ENCODE measurements at regions not wholly inside any gene's neighbourhood (a gene's known extent, or its start where the extent isn't known, plus 50 kb on each side); places are given as distances from the start of the nearest gene placed in this dataset.

DNA sequence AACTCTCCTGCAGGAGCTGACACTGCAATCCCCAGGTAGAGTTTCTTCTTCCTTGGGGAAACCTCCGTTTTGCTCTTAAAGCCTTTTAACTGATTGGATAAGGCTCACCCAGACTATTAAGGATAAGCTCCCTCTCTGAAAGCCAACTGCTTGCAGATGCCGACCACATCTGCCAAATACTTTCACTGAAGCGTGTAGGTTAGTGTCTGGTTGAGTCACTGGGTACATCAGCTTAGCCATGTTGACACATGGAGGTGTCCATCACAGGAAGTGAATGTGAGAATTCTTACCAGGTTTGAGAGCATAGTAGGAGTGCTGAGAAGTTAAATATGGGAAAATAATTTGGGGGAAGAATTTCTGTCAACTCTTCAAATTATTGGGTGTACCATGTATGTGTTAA is 202.0 kb downstream of the AJAP1 start:
- 100% methylated on average over 3 of the region's 3 CpGs for WGBS (ENCODE audit: insufficient coverage)
- CTCF ChIA-PET: no interaction called here
- Histone ChIP-seq H3K27me3 (replicated peaks in 2 of 5; ENCODE audit: control insufficient read depth in 4 of 5, insufficient read depth in 5 of 5, low read length in 4 of 5) (no peaks in the 10 kb centered on the region), H3K36me3 (ENCODE audit: control insufficient read depth in 4 of 4, insufficient read depth in 4 of 4, low read length in 3 of 4) (no peaks in the 10 kb centered on the region), H3K27ac (ENCODE audit: insufficient read depth in 1 of 2, low read depth in 1 of 2, low read length in 2 of 2, poor library complexity in 1 of 2, severe bottlenecking in 2 of 2) (no peak overlapping the region), H3K9me3 (ENCODE audit: control extremely low read depth in 1 of 5, control insufficient read depth in 4 of 5, insufficient read depth in 2 of 5, low read depth in 1 of 5, low read length in 4 of 5) (peaks cover 0 to 2% (median 0%) of the 10 kb centered on the region in 5 experiments), H3K4me1 (ENCODE audit: control extremely low read depth in 1 of 4, control insufficient read depth in 4 of 4, insufficient read depth in 4 of 4, low read length in 3 of 4) (no peaks in the 10 kb centered on the region), H3K4me3 (ENCODE audit: control insufficient read depth in 1 of 7, extremely low read depth in 1 of 7, insufficient read depth in 4 of 7, low read depth in 2 of 7, low read length in 6 of 7) (no peak overlapping the region)
- POLR2A ChIA-PET: no interaction called here
- no peak for DNase-seq

DNA sequence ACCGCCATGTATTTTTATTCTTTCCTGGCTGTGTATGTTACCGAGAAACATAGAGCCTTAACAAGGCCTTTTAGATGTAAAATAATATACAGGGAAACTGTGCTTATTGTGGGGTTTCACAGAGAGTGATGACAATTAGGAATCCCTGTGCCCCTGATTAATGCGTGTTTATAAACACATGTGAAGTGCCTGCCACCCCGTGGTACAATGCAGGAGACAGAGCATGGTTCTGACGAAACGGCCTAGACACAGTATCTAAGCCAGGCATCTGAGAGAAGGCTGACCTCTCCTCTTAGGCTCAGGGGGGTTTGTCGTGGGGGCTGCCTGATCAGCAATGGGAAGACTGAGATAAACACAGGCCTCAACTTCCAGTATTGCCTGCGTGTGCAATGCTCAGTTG is 200.0 kb downstream of the AJAP1 start:
- H3K4me1 ChIP-seq (ENCODE audit: control extremely low read depth in 1 of 4, control insufficient read depth in 4 of 4, insufficient read depth in 4 of 4, low read length in 3 of 4): no peaks in the 10 kb centered on the region
- no peaks in the 10 kb centered on the region for H3K27me3 ChIP-seq (replicated peaks in 2 of 5; ENCODE audit: control insufficient read depth in 4 of 5, insufficient read depth in 5 of 5, low read length in 4 of 5)
- peaks cover 0 to 7% (median 1%) of the 10 kb centered on the region in 5 experiments for H3K9me3 ChIP-seq (ENCODE audit: control extremely low read depth in 1 of 5, control insufficient read depth in 4 of 5, insufficient read depth in 2 of 5, low read depth in 1 of 5, low read length in 4 of 5)
- H3K4me3 ChIP-seq (ENCODE audit: control insufficient read depth in 1 of 7, extremely low read depth in 1 of 7, insufficient read depth in 4 of 7, low read depth in 2 of 7, low read length in 6 of 7): no peak overlapping the region
- H3K36me3 ChIP-seq (ENCODE audit: control insufficient read depth in 4 of 4, insufficient read depth in 4 of 4, low read length in 3 of 4): no peaks in the 10 kb centered on the region
- no peak for DNase-seq
- ChIA-PET POLR2A (no interaction called here), CTCF (no interaction called here)
- no peak overlapping the region for H3K27ac ChIP-seq (ENCODE audit: insufficient read depth in 1 of 2, low read depth in 1 of 2, low read length in 2 of 2, poor library complexity in 1 of 2, severe bottlenecking in 2 of 2)
- WGBS (ENCODE audit: insufficient coverage): 98% methylated on average over 7 of the region's 8 CpGs

- ChIA-PET CTCF (no interaction called here), POLR2A (no interaction called here)
- no peak for DNase-seq
- no peak overlapping the region for H3K27ac ChIP-seq (ENCODE audit: insufficient read depth in 1 of 2, low read depth in 1 of 2, low read length in 2 of 2, poor library complexity in 1 of 2, severe bottlenecking in 2 of 2)
- 90% methylated on average over 5 of the region's 5 CpGs for WGBS (ENCODE audit: insufficient coverage)
- H3K4me1 ChIP-seq (ENCODE audit: control extremely low read depth in 1 of 4, control insufficient read depth in 4 of 4, insufficient read depth in 4 of 4, low read length in 3 of 4): no peaks in the 10 kb centered on the region
- no peaks in the 10 kb centered on the region for H3K36me3 ChIP-seq (ENCODE audit: control insufficient read depth in 4 of 4, insufficient read depth in 4 of 4, low read length in 3 of 4)
- H3K27me3 ChIP-seq (replicated peaks in 2 of 5; ENCODE audit: control insufficient read depth in 4 of 5, insufficient read depth in 5 of 5, low read length in 4 of 5): no peaks in the 10 kb centered on the region
- H3K4me3 ChIP-seq (ENCODE audit: control insufficient read depth in 1 of 7, extremely low read depth in 1 of 7, insufficient read depth in 4 of 7, low read depth in 2 of 7, low read length in 6 of 7): no peak overlapping the region
- H3K9me3 ChIP-seq (ENCODE audit: control extremely low read depth in 1 of 5, control insufficient read depth in 4 of 5, insufficient read depth in 2 of 5, low read depth in 1 of 5, low read length in 4 of 5): peaks cover 0 to 7% (median 1%) of the 10 kb centered on the region in 5 experiments
These were observed 199.5 kb downstream of the AJAP1 start for GRCh38 chr1:4853904-4854303.

DNA sequence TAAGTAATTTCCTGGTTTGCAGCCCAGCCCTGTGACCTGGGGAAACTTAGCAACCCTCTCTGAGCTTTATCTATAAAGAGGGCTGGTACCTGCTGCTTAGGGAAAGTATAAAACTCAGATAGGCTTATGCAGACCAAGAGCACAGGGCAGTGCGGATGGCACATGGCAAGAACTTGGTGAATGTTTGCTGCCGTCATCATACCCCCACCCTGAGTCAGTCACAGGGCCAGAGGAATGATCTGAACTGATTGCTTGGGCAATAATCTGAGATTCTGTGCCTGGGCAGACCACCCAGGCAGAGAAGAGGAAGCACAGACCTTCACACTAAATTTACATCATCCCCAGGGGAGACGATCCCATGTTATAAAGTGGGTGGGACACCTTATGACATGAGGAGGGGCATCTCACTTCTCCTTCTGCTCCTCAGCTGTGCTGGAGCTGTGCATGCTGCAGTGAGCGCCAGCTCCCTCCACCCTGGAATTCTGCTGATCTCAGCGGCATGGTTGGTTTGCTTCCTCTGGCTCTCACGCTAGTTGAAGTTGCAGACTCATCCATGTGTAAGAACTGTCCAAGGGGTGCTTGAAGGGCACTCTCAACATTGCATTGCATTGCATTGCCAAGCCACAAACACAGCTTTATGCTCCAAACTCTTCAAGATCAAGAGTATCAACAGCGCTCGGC is 197.1 kb downstream of the AJAP1 start:
- no peak for DNase-seq
- no peak overlapping the region for H3K27ac ChIP-seq (ENCODE audit: insufficient read depth in 1 of 2, low read depth in 1 of 2, low read length in 2 of 2, poor library complexity in 1 of 2, severe bottlenecking in 2 of 2)
- POLR2A ChIA-PET: no interaction called here
- no peaks in the 10 kb centered on the region for H3K4me1 ChIP-seq (ENCODE audit: control extremely low read depth in 1 of 4, control insufficient read depth in 4 of 4, insufficient read depth in 4 of 4, low read length in 3 of 4)
- CTCF ChIA-PET: no interaction called here
- WGBS (ENCODE audit: insufficient coverage): 77% methylated on average over 7 of the region's 8 CpGs
- no peaks in the 10 kb centered on the region for H3K36me3 ChIP-seq (ENCODE audit: control insufficient read depth in 4 of 4, insufficient read depth in 4 of 4, low read length in 3 of 4)
- H3K4me3 ChIP-seq (ENCODE audit: control insufficient read depth in 1 of 7, extremely low read depth in 1 of 7, insufficient read depth in 4 of 7, low read depth in 2 of 7, low read length in 6 of 7): no peak overlapping the region
- H3K27me3 ChIP-seq (replicated peaks in 2 of 5; ENCODE audit: control insufficient read depth in 4 of 5, insufficient read depth in 5 of 5, low read length in 4 of 5): no peaks in the 10 kb centered on the region
- peaks cover 0 to 7% (median 1%) of the 10 kb centered on the region in 5 experiments for H3K9me3 ChIP-seq (ENCODE audit: control extremely low read depth in 1 of 5, control insufficient read depth in 4 of 5, insufficient read depth in 2 of 5, low read depth in 1 of 5, low read length in 4 of 5)

DNA sequence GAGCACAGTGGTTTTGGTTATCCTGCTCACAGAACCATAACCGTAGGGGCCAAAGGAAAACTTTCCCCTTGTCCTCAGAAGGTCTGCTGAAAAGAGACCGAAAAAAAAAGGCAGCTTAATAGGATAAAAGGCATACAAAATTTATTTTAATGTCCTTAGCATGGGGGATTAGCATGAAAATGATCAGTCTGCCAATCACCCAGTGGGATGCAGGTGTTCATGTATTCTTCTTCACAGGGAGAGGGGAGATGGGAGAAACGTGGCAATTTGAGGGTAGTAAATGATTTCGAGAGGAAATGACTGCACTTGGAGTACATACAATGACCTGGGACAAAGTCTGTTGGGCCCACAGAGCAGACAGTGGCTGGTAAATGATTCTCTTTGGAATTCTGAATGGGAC is 194.0 kb downstream of the AJAP1 start:
- WGBS (ENCODE audit: insufficient coverage): 73% methylated on average over 4 of the region's 4 CpGs
- no peak for DNase-seq
- ChIA-PET POLR2A (no interaction called here), CTCF (no interaction called here)
- Histone ChIP-seq H3K27me3 (replicated peaks in 2 of 5; ENCODE audit: control insufficient read depth in 4 of 5, insufficient read depth in 5 of 5, low read length in 4 of 5) (no peaks in the 10 kb centered on the region), H3K4me3 (ENCODE audit: control insufficient read depth in 1 of 7, extremely low read depth in 1 of 7, insufficient read depth in 4 of 7, low read depth in 2 of 7, low read length in 6 of 7) (no peak overlapping the region), H3K36me3 (ENCODE audit: control insufficient read depth in 4 of 4, insufficient read depth in 4 of 4, low read length in 3 of 4) (no peaks in the 10 kb centered on the region), H3K27ac (ENCODE audit: insufficient read depth in 1 of 2, low read depth in 1 of 2, low read length in 2 of 2, poor library complexity in 1 of 2, severe bottlenecking in 2 of 2) (no peak overlapping the region), H3K4me1 (ENCODE audit: control extremely low read depth in 1 of 4, control insufficient read depth in 4 of 4, insufficient read depth in 4 of 4, low read length in 3 of 4) (no peaks in the 10 kb centered on the region), H3K9me3 (ENCODE audit: control extremely low read depth in 1 of 5, control insufficient read depth in 4 of 5, insufficient read depth in 2 of 5, low read depth in 1 of 5, low read length in 4 of 5) (peaks cover 0 to 12% (median 0%) of the 10 kb centered on the region in 5 experiments)

DNA sequence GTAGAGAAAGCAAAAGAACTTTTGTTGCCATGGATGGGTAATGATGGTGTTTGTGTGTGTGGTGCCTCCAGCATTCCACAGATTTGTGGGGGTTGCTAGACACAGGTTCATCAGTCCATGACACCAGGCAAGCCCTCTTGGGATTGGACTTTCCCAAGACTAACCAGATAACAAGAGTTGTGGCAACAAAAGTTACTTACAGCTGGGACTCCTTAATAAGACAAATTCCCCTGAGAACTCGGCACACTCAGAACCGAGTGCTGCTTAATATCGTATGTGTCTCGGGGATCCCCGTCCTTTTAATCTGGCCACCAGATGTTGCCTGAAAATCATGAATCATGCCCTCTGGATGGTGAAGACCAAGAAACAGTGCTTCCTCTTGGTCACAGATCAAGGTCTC is 193.3 kb downstream of the AJAP1 start:
- ChIA-PET POLR2A (no interaction called here), CTCF (no interaction called here)
- Histone ChIP-seq H3K27ac (ENCODE audit: insufficient read depth in 1 of 2, low read depth in 1 of 2, low read length in 2 of 2, poor library complexity in 1 of 2, severe bottlenecking in 2 of 2) (no peak overlapping the region), H3K36me3 (ENCODE audit: control insufficient read depth in 4 of 4, insufficient read depth in 4 of 4, low read length in 3 of 4) (no peaks in the 10 kb centered on the region), H3K9me3 (ENCODE audit: control extremely low read depth in 1 of 5, control insufficient read depth in 4 of 5, insufficient read depth in 2 of 5, low read depth in 1 of 5, low read length in 4 of 5) (peaks cover 0 to 12% (median 0%) of the 10 kb centered on the region in 5 experiments), H3K27me3 (replicated peaks in 2 of 5; ENCODE audit: control insufficient read depth in 4 of 5, insufficient read depth in 5 of 5, low read length in 4 of 5) (no peaks in the 10 kb centered on the region), H3K4me3 (ENCODE audit: control insufficient read depth in 1 of 7, extremely low read depth in 1 of 7, insufficient read depth in 4 of 7, low read depth in 2 of 7, low read length in 6 of 7) (no peak overlapping the region), H3K4me1 (ENCODE audit: control extremely low read depth in 1 of 4, control insufficient read depth in 4 of 4, insufficient read depth in 4 of 4, low read length in 3 of 4) (no peaks in the 10 kb centered on the region)
- DNase-seq: no peak
- whole genome bisulfite sequencing (ENCODE audit: insufficient coverage): 82% methylated on average over 4 of the region's 5 CpGs
